Medulla oblongata (tissue), 1 donor: ENCODE measurements at regions not wholly inside any gene's neighbourhood (a gene's known extent, or its start where the extent isn't known, plus 50 kb on each side); places are given as distances from the start of the nearest gene placed in this dataset.

Experiments
- DNase-seq: peaks from one replicate; pipeline ENCODE4 v3.0.0-alpha.2; 2015; ENCODE audit errors: extremely low spot score

DNA sequence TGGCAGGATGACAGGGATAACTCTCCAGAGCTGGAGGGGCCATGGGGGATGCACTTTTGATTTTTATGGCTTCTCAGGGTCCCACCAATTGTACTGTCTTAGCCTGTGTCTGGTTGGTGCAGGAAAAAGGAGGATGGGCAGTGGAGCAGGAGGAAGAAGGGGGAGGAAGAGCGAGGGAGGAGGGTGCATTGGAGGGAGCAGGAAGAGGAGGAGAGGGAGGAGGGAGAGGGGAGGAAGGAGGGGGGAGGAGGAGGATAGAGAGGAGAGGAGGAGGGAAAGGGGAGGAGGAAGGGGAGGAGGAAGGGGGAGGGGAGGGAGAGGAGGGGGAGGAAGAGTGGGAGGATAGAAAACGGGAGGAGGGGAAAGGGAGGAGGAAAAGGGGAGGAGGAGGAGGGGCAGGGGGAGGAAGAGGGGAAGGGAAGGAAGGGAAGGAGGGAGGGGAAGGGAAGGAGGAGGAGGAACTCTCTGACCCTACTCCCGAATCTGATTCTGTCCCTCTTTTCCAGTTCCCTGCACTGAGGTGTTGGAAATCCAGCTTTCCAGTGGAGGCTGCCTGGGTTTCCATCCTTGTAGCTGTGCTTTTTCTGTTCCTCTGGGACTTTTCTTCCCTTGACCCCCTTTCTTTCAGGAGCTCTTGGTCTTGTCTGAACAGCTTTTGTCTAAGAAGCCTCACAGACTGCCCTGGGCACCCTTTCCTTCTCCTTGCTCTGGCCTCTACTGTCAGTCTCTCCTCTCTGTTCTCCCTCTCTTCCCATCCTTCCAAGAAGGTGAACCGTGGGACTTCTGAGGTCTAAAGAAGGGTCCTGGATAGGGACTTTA is 149.4 kb downstream of the DHX35 start:
- no peak for DNase-seq

GRCh38 chr20:39110819-39111136 is 148.6 kb downstream of the DHX35 start:
- no peak for DNase-seq

DNA sequence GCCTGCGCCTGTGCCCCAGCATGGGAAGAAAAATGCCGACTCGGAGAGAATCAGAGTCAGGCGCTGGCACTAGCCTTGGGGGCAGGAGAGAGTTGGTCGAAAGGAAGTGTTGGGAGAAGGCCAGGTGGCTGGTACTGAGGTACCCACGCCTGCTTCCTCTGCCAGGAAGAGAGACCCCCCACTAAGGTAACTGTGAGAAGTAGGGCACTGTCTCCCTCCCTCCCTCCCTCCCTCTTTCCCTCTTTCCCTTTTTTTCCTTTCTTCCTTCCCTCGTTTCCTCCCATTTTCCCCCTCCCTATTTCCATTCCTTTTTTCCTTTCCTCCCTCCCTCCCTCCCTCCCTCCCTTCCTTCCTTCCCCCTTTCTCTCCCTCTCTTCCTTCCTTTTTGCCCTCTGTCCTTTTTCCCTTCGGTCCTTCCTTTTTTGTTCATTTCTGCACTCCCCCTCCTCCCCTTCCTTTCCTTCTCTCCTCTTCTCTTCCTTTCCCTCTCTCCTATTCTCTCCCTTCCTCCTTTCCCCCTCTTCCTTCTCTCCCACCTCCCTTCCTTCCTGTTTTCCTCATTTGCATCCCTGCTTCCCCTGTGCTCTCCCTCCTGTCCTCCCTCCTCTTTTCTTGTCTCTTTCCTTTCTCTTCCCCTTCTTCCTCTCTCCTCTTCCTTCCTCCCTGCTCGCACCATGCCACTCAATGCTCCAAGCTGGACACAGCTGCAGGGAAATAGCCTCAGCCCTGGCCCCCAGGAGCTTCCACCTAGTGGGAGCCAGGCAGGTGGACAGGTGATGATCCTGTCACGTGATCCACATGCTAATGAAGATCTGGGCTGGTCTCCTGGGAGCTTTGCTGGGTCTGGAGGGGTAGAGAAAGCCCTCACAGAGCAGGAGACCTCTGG is 148.0 kb downstream of the DHX35 start:
- DNase-seq = no peak

DNA sequence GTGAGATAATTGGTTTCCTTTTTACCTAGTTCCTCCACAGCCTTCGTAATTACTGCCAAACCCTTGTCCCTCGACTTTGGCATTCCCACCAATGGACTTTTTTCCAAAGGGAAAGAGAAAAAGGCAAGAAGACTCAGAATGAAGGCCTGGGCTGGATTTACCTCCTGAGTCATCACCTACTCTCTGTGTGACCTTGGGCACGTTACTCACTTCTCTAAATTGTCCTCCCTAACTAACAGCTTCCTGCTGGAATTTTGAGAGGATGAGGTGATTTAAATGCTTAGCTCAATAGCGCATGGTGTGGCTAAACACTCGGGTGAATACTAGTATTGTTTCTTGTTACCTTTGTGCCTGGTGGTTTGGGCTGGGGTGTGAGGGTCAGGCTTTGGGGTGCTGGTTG is 146.6 kb downstream of the DHX35 start:
- no peak for DNase-seq

DNA sequence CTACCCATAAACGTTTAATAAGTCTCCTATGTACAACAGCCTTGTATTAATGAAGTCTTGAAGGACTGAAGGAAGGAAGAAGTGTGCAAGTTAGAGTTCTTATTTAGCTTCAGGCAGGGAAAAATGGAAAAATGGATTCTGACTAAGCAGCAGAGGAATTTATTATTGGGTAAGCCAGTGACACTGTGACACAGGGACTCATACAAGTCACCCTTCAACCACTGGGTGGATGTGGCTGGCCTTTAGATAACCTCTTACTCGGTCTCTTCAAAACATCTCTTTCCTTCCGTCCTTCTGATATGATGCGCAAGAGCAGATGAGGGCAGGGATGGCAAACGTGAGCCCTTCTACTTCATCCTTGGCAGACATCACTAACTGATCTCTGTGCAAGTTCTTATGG is 145.6 kb downstream of the DHX35 start:
- no peak for DNase-seq

DNA sequence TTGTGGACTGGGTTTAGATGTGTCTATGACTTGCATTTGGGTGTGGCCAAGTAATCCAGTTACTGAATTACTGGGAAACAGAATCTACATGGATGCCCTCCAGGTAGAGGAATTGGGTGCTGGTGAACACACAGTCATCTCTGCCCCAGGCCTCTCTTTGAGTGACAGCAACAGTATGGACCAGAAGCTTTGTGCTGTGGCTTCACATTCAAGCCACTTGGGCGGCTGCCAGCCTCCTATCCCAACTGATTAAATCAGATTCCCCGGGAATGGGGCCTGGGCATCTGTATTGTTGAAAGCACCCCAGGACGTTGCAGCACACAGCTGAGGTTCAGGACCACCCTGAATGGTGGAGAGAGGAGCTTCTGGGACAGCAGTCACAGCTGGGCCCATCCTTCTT is 144.6 kb downstream of the DHX35 start:
- DNase-seq = no peak

DNA sequence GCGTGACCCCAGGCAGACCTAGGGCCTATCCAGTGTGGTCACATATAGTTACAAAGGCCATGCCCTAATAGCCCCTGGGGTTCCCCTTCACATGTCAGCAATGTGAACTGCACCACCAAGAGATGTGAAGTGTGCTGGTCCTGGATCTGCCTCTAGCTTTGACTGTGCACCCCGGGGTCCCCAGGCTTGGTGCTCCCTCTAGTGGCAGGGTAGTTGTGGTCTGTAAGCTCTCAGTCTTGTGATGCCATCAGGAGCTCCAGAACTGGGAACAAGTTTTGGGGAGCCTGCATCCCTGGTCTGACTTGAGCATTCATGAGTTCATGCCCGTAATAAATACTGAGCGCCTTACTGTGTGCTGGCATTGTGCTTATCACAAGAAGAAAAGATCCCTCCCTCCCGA is 143.4 kb downstream of the DHX35 start:
- no peak for DNase-seq

DNA sequence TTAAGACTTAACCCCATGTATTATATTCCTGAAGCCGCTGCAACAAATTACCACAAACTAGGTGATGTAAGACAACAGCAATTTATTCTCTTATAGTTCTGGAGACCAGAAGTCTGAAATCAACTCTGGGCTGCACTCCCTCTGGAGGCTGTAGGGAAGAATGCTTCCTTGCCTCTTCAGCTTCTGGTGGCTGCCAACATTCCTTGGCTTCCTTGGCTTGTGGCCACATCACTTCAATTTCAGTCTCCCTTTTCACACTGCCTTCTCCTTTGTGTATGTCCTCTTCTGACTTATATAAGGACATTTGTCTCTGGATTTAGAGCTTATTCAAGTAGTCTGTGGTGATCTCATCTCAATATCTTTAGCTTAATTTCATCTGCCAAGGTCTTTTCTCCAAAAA is 141.6 kb downstream of the DHX35 start:
- no peak for DNase-seq

DNA sequence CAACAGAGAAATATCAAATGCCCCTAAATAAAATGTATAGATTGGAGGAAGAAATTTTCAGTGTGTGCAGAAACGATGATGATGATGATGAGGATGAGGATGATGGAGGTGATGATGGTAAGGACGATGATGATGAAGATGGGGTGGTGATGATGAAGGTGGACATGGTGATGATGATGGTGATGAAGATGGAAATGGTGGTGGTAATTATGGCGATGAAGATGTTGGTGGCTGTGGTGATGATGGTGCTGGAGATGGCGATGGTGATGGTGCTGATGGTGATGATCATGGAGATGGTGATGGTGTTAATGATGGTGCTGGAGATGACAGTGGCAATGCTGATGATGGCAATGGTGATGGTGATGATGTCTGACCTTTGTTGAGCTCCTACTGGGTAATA is 141.2 kb downstream of the DHX35 start:
- no peak for DNase-seq

DNA sequence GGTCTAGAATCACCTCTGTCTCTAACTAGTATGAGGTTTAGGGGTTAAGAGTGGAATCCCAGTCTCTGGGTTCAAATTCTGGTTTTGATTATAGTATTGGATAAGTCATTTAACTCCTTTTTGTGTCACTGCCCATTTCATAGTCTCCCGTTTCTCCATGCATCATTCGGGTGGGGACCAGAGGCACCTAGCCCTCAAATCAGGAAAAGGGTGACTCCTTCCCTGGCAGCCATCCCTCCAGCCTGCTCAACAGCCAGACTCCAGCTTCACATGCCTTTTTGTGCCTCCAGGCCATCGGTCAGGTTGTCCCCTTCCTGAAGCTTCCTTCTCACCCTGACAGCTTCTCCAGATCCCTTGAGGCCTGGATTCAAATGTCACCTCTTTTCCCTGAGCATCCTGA is 139.8 kb downstream of the DHX35 start:
- DNase-seq = no peak

- no peak for DNase-seq
Observed at GRCh38 chr20:39100691-39101090, 138.5 kb downstream of the DHX35 start.

DNA sequence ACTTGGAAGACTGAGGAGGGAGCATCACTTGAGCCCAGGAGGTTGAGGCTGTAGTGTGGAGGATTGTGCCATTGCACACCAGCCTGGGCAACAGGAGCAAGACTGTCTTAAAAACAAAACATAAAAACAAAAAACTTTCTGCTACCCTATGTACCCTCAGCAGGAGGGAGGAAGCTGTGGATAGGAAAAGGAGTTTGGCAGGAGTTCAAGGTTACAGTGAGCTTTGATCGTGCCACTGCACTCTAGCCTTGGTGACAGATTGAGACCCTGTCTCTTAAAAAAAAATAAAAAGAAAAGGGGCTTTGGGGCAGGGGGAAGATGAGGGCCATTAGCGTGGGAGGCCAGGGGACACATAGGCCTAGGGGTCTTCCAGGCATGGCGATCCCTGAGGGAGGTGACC is 135.7 kb downstream of the DHX35 start:
- DNase-seq = no peak

GRCh38 chr20:39095870-39096269 is 133.7 kb downstream of the DHX35 start:
- DNase-seq = no peak

DNA sequence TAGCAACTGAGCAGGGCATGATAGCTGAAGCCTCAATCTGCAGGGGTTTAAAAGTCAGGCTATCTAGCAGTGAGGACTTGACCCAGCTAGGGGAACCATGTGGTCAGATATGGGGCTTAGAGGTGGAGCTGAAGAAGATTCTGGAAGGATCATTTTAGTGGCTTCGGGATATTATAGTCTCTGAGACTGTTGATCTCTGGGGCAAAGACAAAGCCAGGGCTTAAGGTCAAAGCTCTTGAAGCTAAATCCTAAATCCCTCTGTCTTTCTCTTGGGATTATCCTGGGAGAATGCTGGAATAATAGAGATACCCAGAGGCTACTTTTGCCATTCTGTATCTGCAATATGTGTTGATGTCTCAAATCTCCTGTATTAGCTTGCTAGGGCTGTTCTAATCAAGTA is 132.2 kb downstream of the DHX35 start:
- DNase-seq = no peak

DNA sequence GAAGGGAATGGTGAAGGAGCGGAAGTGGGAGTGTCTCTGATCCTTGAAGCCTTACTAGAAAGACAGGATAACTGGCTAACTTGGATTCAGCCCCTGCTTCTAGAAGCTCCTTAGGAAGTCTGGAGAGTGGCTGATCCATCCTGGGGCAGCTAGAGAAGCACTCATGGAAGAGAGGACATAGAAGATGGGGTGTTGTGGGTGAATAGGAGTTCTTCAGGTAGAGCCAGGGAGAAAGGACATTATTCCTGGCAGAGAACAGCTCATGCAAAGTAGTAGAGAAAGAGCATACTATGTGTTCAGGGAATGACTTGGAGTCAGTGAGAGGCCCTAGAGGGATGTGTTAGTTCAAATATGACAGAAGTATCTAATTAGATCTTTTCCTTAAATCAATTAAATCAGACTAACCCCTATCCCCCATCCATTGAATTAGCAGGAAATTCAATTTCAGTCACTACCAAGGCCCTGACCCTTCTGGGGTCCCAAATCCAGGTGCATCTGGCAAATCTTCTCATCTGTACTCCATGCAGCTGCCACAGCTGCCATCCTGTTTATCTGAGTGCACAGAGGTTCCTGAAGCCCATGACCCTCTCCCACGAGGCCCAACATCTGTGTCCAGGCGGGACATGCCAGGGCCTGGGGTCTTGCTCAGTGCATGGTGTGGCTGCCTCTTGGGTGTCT is 130.7 kb downstream of the DHX35 start:
- DNase-seq = no peak

- no peak for DNase-seq
Observed at GRCh38 chr20:39090906-39091305, 128.8 kb downstream of the DHX35 start.

DNA sequence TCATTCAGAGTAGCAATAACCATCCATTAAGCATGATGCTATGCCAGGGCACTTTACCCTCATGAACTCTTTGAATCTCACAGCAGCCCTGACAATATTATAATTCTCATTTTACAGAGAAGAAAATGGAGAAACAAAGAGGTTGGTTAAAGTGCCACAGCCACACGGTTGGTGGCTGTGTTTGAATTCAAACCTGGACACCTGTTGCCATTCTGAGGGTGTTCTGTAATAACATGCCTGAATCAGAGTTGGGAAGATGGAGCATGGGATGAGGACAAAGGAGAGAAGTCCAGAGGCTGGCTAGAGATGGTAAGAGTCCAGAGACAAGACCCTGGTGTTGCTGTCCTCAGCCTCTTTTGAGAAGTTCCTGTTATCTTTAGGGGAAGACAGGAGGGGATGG is 127.7 kb downstream of the DHX35 start:
- no peak for DNase-seq
